CD14-positive monocyte (primary cell): ENCODE measurements at regions not wholly inside any gene's neighbourhood (a gene's known extent, or its start where the extent isn't known, plus 50 kb on each side); places are given as distances from the start of the nearest gene placed in this dataset.

Source experiments
- DNase-seq, 3 donors: peaks; one replicate each; pipeline ENCODE4 v3.0.0-alpha.2; 2011 to 2022
- H2AFZ ChIP-seq: 2 replicates; pipeline ENCODE4 v1.6.0; 2012; ENCODE audit warnings: mild to moderate bottlenecking, low read depth, low read length, inconsistent platforms; ENCODE audit not compliant: insufficient read depth, poor library complexity, severe bottlenecking
- H3K27ac ChIP-seq, 2 donors: 1 replicate in 1 of 2; 2 replicates in 1 of 2; pipeline ENCODE4 v1.5.1; 2012 to 2013; ENCODE audit warnings: low read length in 2 of 2, control low read depth in 1 of 2, inconsistent platforms in 1 of 2, low read depth in 1 of 2, mild to moderate bottlenecking in 1 of 2
- H3K27me3 ChIP-seq, 2 donors: one replicate each; pipeline versions ENCODE4 v1.6.0 to v1.6.1; 2011 to 2013; ENCODE audit warnings: low read length in 2 of 2; ENCODE audit not compliant: control insufficient read depth in 2 of 2, insufficient read depth in 2 of 2
- H3K36me3 ChIP-seq, 2 donors: replicated peaks in 1 of 2; 1 replicate in 1 of 2; 2 replicates in 1 of 2; pipeline versions ENCODE4 v1.5.1 to v1.6.1; 2012 to 2013; ENCODE audit warnings: low read length in 2 of 2, control low read depth in 1 of 2, inconsistent platforms in 1 of 2, mild to moderate bottlenecking in 1 of 2; ENCODE audit not compliant: insufficient read depth in 2 of 2, control insufficient read depth in 1 of 2
- H3K4me1 ChIP-seq, 2 donors: 1 replicate in 1 of 2; 2 replicates in 1 of 2; pipeline versions ENCODE4 v1.5.1 to v1.6.1; 2012 to 2013; ENCODE audit warnings: low read length in 2 of 2, control low read depth in 1 of 2, inconsistent platforms in 1 of 2, mild to moderate bottlenecking in 1 of 2, moderate library complexity in 1 of 2; ENCODE audit not compliant: insufficient read depth in 2 of 2, control insufficient read depth in 1 of 2
- H3K4me2 ChIP-seq: replicated peaks from 2 replicates; pipeline ENCODE3; 2012; ENCODE audit warnings: low read length, moderate library complexity, mild to moderate bottlenecking; ENCODE audit not compliant: poor library complexity, severe bottlenecking; ENCODE audit errors: extremely low read depth
- H3K4me3 ChIP-seq, 3 experiments: fragments of 200-600 bp in 1 of 3; sonication (generic) in 1 of 3; replicated peaks in 1 of 3; 1 replicate in 2 of 3; 2 replicates in 1 of 3; pipeline ENCODE4 v1.5.1; 2011 to 2013; ENCODE audit warnings: low read length in 3 of 3, mild to moderate bottlenecking in 3 of 3, control low read depth in 2 of 3, low read depth in 2 of 3, inconsistent platforms in 1 of 3, moderate library complexity in 1 of 3
- H3K79me2 ChIP-seq: 2 replicates; pipeline ENCODE4 v1.6.0; 2012; ENCODE audit warnings: mild to moderate bottlenecking, control low read depth, inconsistent platforms, low read length, moderate library complexity; ENCODE audit not compliant: insufficient read depth
- H3K9ac ChIP-seq: 2 replicates; pipeline ENCODE4 v1.6.0; 2017; ENCODE audit warnings: low read length, mild to moderate bottlenecking; ENCODE audit not compliant: insufficient read depth, poor library complexity, severe bottlenecking
- H3K9me3 ChIP-seq, 2 donors: replicated peaks in 1 of 2; 1 replicate in 1 of 2; 2 replicates in 1 of 2; pipeline versions ENCODE4 v1.5.1 to v1.6.1; 2012 to 2013; ENCODE audit warnings: low read length in 2 of 2, control low read depth in 1 of 2; ENCODE audit not compliant: control insufficient read depth in 1 of 2, insufficient read depth in 1 of 2
- H4K20me1 ChIP-seq: 2 replicates; pipeline ENCODE4 v1.6.0; 2012; ENCODE audit warnings: mild to moderate bottlenecking, low read length, control low read depth, moderate library complexity; ENCODE audit not compliant: insufficient read depth
- H3K27ac Mint-ChIP-seq, 7 donors: one replicate each; pipeline ENCODE4 v1.8.0; 2020; ENCODE audit warnings: mild to moderate bottlenecking in 7 of 7, mixed read lengths in 7 of 7, moderate library complexity in 6 of 7, inconsistent platforms in 2 of 7
- H3K27me3 Mint-ChIP-seq, 3 donors: one replicate each; pipeline ENCODE4 v1.8.0; 2021 to 2022; ENCODE audit warnings: low read depth in 3 of 3, mild to moderate bottlenecking in 3 of 3, mixed read lengths in 3 of 3, moderate library complexity in 3 of 3, inconsistent platforms in 1 of 3
- H3K36me3 Mint-ChIP-seq, 2 donors: one replicate each; pipeline ENCODE4 v1.8.0; 2020; ENCODE audit warnings: mixed read lengths in 2 of 2, inconsistent platforms in 1 of 2, mild to moderate bottlenecking in 1 of 2
- H3K4me1 Mint-ChIP-seq: one replicate; pipeline ENCODE4 v1.8.0; 2020; ENCODE audit warnings: mild to moderate bottlenecking, mixed read lengths
- H3K4me3 Mint-ChIP-seq, 2 donors: one replicate each; pipeline ENCODE4 v1.8.0; 2020; ENCODE audit warnings: mild to moderate bottlenecking in 2 of 2, mixed read lengths in 2 of 2, moderate library complexity in 1 of 2
- H3K9me3 Mint-ChIP-seq, 7 donors: one replicate each; pipeline ENCODE4 v1.8.0; 2020 to 2022; ENCODE audit warnings: mixed read lengths in 7 of 7, mild to moderate bottlenecking in 6 of 7, moderate library complexity in 6 of 7, inconsistent platforms in 2 of 7
- CTCF ChIP-seq: fragments of 200-600 bp; IDR thresholded peaks from one replicate; pipeline ENCODE4 v1.8.0; 2022; ENCODE audit warnings: antibody characterized with exemption, mild to moderate bottlenecking
- WGBS: methylation state at CpG from one replicate; pipeline ENCODE4 v1.1.5; 2013; ENCODE audit warnings: missing lambda C conversion rate; ENCODE audit not compliant: insufficient coverage; 5-methylcytosine and 5-hydroxymethylcytosine counted together
- intact Hi-C, 2 donors: fragments of 100-400 bp; cut with micrococcal nuclease; formaldehyde crosslinking; loops; one replicate each; pipeline versions ENCODE4 v1.15.0 to v1.15.1; 2023

GRCh38 chr6:78117966-78118365, 465.1 kb downstream of the MEI4 start:
- intact Hi-C loops, result no loop called here
- H3K36me3 Mint-ChIP-seq, result no peaks in the 10 kb centered on the region

GRCh38 chr6:78131521-78131920, 478.7 kb downstream of the MEI4 start:
- intact Hi-C loops, result no loop called here

More at GRCh38 chr6:78117966-78118365, 465.1 kb downstream of the MEI4 start:
- no peaks in the 10 kb centered on the region for H3K4me1 Mint-ChIP-seq
- Histone ChIP-seq H3K9ac (no peak overlapping the region), H3K79me2 (no peaks in the 10 kb centered on the region), H3K27me3 (no peaks in the 10 kb centered on the region), H3K9me3 (peaks cover 0 to 7% of the 10 kb centered on the region in 2 donors), H3K4me2 (no peak overlapping the region), H3K36me3 (no peaks in the 10 kb centered on the region), H3K4me1 (no peaks in the 10 kb centered on the region), H2AFZ (no peak overlapping the region), H3K4me3 (no peak overlapping the region), H4K20me1 (no peaks in the 10 kb centered on the region), H3K27ac (no peak overlapping the region)
- WGBS, result 86% methylated on average over 1 of the region's 1 CpG
- H3K27ac Mint-ChIP-seq, result no peak overlapping the region
- no peak for DNase-seq
- H3K9me3 Mint-ChIP-seq, result peaks cover 0 to 19% (median 6%) of the 10 kb centered on the region in 7 donors
- no peak overlapping the region for H3K4me3 Mint-ChIP-seq
- TF ChIP-seq CTCF, result no peak
- H3K27me3 Mint-ChIP-seq, result no peaks in the 10 kb centered on the region

More at GRCh38 chr6:78131521-78131920, 478.7 kb downstream of the MEI4 start:
- H3K4me1 Mint-ChIP-seq, result no peaks in the 10 kb centered on the region
- DNase-seq, result no peak
- no peak overlapping the region for H3K9ac ChIP-seq
- H3K9me3 Mint-ChIP-seq, result peaks cover 5 to 23% (median 8%) of the 10 kb centered on the region in 7 donors
- H3K27ac ChIP-seq, result no peak overlapping the region
- no peaks in the 10 kb centered on the region for H4K20me1 ChIP-seq
- H3K9me3 ChIP-seq, result peaks cover 30 to 38% of the 10 kb centered on the region in 2 donors
- no peak overlapping the region for H3K4me2 ChIP-seq
- TF ChIP-seq CTCF, result no peak
- H3K36me3 ChIP-seq, result no peaks in the 10 kb centered on the region
- no peaks in the 10 kb centered on the region for H3K4me1 ChIP-seq
- H3K36me3 Mint-ChIP-seq, result no peaks in the 10 kb centered on the region
- H3K4me3 ChIP-seq, result no peak overlapping the region
- 82% methylated on average over 1 of the region's 1 CpG for WGBS
- H3K79me2 ChIP-seq, result no peaks in the 10 kb centered on the region
- H3K27me3 Mint-ChIP-seq, result peaks cover 0 to 2% (median 0%) of the 10 kb centered on the region in 3 donors
- no peaks in the 10 kb centered on the region for H3K27me3 ChIP-seq
- H3K27ac Mint-ChIP-seq, result no peak overlapping the region
- H3K4me3 Mint-ChIP-seq, result no peak overlapping the region
- H2AFZ ChIP-seq, result no peak overlapping the region
